GM23248 (cell line): ENCODE measurements at regions not wholly inside any gene's neighbourhood (a gene's known extent, or its start where the extent isn't known, plus 50 kb on each side); places are given as distances from the start of the nearest gene placed in this dataset.

ENCODE experiments used
- EZH2 ChIP-seq: fragments of 200-600 bp; sonication (generic); IDR thresholded peaks from 2 replicates; pipeline ENCODE4 v1.6.1; 2018; ENCODE audit warnings: antibody characterized with exemption, mild to moderate bottlenecking; ENCODE audit not compliant: insufficient read depth, poor library complexity, severe bottlenecking
- EZH2phosphoT487 ChIP-seq: fragments of 200-600 bp; sonication (generic); IDR thresholded peaks from 2 replicates; pipeline ENCODE4 v1.6.1; 2018; ENCODE audit warnings: antibody characterized with exemption, moderate library complexity, mild to moderate bottlenecking, low read depth; ENCODE audit not compliant: insufficient read depth

GRCh38 chr2:139763705-139764104 lies 983.5 kb upstream of the NXPH2 start:
- TF ChIP-seq EZH2phosphoT487 (no peak), EZH2 (no peak)
